HG03378 (cell line): ENCODE measurements at regions not wholly inside any gene's neighbourhood (a gene's known extent, or its start where the extent isn't known, plus 50 kb on each side); places are given as distances from the start of the nearest gene placed in this dataset.
A peak's percentile ranks its signal among the peaks of the same experiment; 100 is the strongest.

ENCODE experiments used
- ATAC-seq: cut with Tn5 transposase; IDR thresholded peaks from one replicate; pipeline ENCODE4 v1.9.1; 2021; ENCODE audit warnings: mild to moderate bottlenecking, moderate library complexity; ENCODE audit not compliant: unreplicated experiment

- ATAC-seq = peak; percentile 76
Observed at GRCh38 chr9:6703898-6704639, 53.7 kb upstream of the KDM4C start.

- ATAC-seq = no peak
Observed at GRCh38 chr9:6702707-6703106, 55.1 kb upstream of the KDM4C start.

- no peak for ATAC-seq
Observed at GRCh38 chr9:6696178-6696577, 50.6 kb upstream of the GLDC start.

- ATAC-seq = no peak
Observed at GRCh38 chr9:6695121-6695814, 49.7 kb upstream of the GLDC start.
